ENCODE measurements at regions not wholly inside any gene's neighbourhood (a gene's known extent, or its start where the extent isn't known, plus 50 kb on each side); places are given as distances from the start of the nearest gene placed in this dataset.

DNA sequence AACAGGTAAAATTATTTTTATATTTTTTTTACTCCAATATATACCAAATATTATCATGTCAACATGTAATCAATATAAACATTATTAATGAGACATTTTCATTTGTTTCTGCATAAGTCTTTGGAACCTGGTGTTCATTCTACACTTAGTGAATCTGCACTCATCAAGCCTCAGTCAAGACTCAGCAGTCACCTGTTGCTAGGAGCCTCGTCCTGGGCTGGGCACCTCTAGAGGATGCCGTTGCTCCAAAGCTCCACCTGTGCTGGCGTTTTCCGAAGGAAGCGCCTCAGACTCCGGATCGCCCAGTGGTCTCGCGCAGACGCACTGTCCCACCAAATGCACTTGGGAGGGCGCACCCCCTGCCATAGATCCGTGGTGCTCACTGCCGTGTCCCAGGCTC is 604.7 kb upstream of the MKI67 start:
- Mint-ChIP-seq H3K36me3 (no peaks in the 10 kb centered on the region), H3K9me3 (no peaks in the 10 kb centered on the region), H3K27ac (no peak overlapping the region), H3K4me3 (no peak overlapping the region), H3K4me1 (peaks cover 8% of the 10 kb centered on the region), H3K27me3 (ENCODE audit: insufficient read depth, low read depth) (no peaks in the 10 kb centered on the region)
- no peak for TF ChIP-seq EZH2phosphoT487 (IDR thresholded peaks at IDR 0.05)
- no peak for TF ChIP-seq EZH2 (IDR thresholded peaks at IDR 0.05)
- no peak for TF ChIP-seq CTCF (IDR thresholded peaks at IDR 0.05)
- no peaks in the 10 kb centered on the region for H4K20me1 ChIP-seq (ENCODE audit: low read depth)
- H3K79me2 ChIP-seq (ENCODE audit: low read depth) = no peaks in the 10 kb centered on the region
- H3K27me3 ChIP-seq = no peaks in the 10 kb centered on the region
- no peak overlapping the region for H3K4me3 ChIP-seq
- H3F3A ChIP-seq (ENCODE audit: low read depth) = peaks cover 5% of the 10 kb centered on the region
- peaks cover 25% of the 10 kb centered on the region for H3K4me1 ChIP-seq
- no peaks in the 10 kb centered on the region for H3K36me3 ChIP-seq
- H3K9me3 ChIP-seq (ENCODE audit: low read depth) = no peaks in the 10 kb centered on the region
- DNase-seq (ENCODE audit: low spot score) = no peak
- no peak overlapping the region for H3K4me2 ChIP-seq
- no peak overlapping the region for H3K27ac ChIP-seq
- no peak overlapping the region for H3K9ac ChIP-seq
- no peak overlapping the region for H2AFZ ChIP-seq (replicated peaks)

- no peak overlapping the region for H3K4me3 ChIP-seq
- no peaks in the 10 kb centered on the region for H4K20me1 ChIP-seq (ENCODE audit: low read depth)
- Mint-ChIP-seq H3K4me3 (no peak overlapping the region), H3K36me3 (no peaks in the 10 kb centered on the region), H3K9me3 (no peaks in the 10 kb centered on the region), H3K27me3 (ENCODE audit: insufficient read depth, low read depth) (peaks cover 2% of the 10 kb centered on the region), H3K27ac (no peak overlapping the region), H3K4me1 (peaks cover 11% of the 10 kb centered on the region)
- no peak overlapping the region for H3K27ac ChIP-seq
- DNase-seq (ENCODE audit: low spot score) = no peak
- no peak overlapping the region for H3K9ac ChIP-seq
- H2AFZ ChIP-seq (replicated peaks) = no peak overlapping the region
- H3K79me2 ChIP-seq (ENCODE audit: low read depth) = no peaks in the 10 kb centered on the region
- TF ChIP-seq EZH2 (IDR thresholded peaks at IDR 0.05) (no peak), EZH2phosphoT487 (IDR thresholded peaks at IDR 0.05) (no peak), CTCF (IDR thresholded peaks at IDR 0.05) (no peak)
- H3K4me1 ChIP-seq = no peaks in the 10 kb centered on the region
- H3F3A ChIP-seq (ENCODE audit: low read depth) = no peaks in the 10 kb centered on the region
- no peaks in the 10 kb centered on the region for H3K27me3 ChIP-seq
- H3K9me3 ChIP-seq (ENCODE audit: low read depth) = no peaks in the 10 kb centered on the region
- no peaks in the 10 kb centered on the region for H3K36me3 ChIP-seq
- no peak overlapping the region for H3K4me2 ChIP-seq
Measured at GRCh38 chr10:128734161-128734560, 607.9 kb upstream of the MKI67 start.

GRCh38 chr10:128734734-128735133 is 608.5 kb upstream of the MKI67 start:
- TF ChIP-seq EZH2 (IDR thresholded peaks at IDR 0.05) (no peak), EZH2phosphoT487 (IDR thresholded peaks at IDR 0.05) (no peak), CTCF (IDR thresholded peaks at IDR 0.05) (no peak)
- no peak overlapping the region for H3K4me2 ChIP-seq
- H3K79me2 ChIP-seq (ENCODE audit: low read depth) = no peaks in the 10 kb centered on the region
- H3K4me1 Mint-ChIP-seq = peaks cover 11% of the 10 kb centered on the region
- peaks cover 2% of the 10 kb centered on the region for H3K27me3 Mint-ChIP-seq (ENCODE audit: insufficient read depth, low read depth)
- no peak overlapping the region for H2AFZ ChIP-seq (replicated peaks)
- H3K27ac ChIP-seq = no peak overlapping the region
- H3K4me3 Mint-ChIP-seq = no peak overlapping the region
- peak overlapping the region; percentile 33 for H3K27ac Mint-ChIP-seq
- H3K9ac ChIP-seq = no peak overlapping the region
- no peaks in the 10 kb centered on the region for H3K36me3 ChIP-seq
- no peak for DNase-seq (ENCODE audit: low spot score)
- H3K4me3 ChIP-seq = no peak overlapping the region
- no peaks in the 10 kb centered on the region for H3K4me1 ChIP-seq
- H3K9me3 Mint-ChIP-seq = no peaks in the 10 kb centered on the region
- no peaks in the 10 kb centered on the region for H3K36me3 Mint-ChIP-seq
- no peaks in the 10 kb centered on the region for H3K27me3 ChIP-seq
- no peaks in the 10 kb centered on the region for H3K9me3 ChIP-seq (ENCODE audit: low read depth)
- no peaks in the 10 kb centered on the region for H4K20me1 ChIP-seq (ENCODE audit: low read depth)
- no peaks in the 10 kb centered on the region for H3F3A ChIP-seq (ENCODE audit: low read depth)
